ENCODE measurements at regions not wholly inside any gene's neighbourhood (a gene's known extent, or its start where the extent isn't known, plus 50 kb on each side); places are given as distances from the start of the nearest gene placed in this dataset.

DNA sequence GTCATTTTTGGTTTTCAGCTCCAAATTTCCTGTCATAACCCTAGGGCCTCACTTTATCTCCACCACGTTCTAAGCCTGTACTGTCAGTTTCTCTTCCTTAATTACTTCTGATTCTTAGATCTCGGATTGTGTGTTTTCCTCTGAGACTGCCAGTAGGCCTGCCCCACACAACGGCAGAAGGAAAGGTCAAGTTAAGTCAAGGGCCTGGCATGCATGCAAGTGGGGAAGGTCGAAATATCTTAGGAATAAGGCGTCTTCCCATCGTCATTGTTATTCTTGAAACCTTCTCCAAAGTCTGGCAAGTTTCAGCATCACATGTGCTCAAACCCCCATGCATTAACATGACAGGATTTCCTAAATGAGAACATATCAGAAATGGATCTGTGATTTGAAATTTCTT, 203.5 kb upstream of the TSHZ2 start:
- DNase-seq: no peak

DNA sequence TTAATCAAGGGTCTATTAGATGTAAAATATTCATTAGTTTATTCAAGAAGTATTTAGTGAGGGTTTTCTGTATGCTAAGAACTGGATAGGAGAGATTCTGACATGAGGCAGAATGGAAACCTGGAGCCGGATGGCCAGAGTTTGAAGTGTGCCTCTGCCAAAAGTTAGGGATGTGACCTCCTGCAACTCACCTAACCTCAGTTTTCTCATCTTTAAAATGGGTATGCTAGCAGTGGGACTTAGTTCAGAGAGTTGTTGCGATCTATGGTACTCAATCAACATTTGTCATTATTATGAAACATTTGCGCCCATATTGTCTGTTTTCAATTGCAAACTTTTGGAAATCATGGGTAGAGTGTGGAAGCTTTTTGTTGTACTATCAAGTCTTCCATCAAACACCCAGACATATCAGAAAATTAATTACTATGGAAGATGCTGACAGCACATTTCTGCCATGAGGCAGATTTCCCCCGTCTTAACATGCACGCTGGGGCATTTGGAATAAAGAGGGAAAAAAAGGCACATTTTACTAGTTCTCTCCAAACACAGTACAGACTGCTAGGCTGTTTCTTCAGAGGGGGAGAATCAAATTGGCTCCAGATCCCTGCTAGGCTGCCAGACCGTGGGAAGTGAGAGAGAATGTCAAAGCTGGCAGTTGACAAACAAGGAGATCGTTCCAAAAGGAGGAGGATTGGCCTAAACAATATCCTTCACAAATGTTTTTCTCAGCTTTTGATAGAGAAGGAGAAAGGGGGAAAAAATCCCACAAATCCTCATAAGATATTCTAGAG, 205.3 kb upstream of the TSHZ2 start:
- DNase-seq: no peak

DNA sequence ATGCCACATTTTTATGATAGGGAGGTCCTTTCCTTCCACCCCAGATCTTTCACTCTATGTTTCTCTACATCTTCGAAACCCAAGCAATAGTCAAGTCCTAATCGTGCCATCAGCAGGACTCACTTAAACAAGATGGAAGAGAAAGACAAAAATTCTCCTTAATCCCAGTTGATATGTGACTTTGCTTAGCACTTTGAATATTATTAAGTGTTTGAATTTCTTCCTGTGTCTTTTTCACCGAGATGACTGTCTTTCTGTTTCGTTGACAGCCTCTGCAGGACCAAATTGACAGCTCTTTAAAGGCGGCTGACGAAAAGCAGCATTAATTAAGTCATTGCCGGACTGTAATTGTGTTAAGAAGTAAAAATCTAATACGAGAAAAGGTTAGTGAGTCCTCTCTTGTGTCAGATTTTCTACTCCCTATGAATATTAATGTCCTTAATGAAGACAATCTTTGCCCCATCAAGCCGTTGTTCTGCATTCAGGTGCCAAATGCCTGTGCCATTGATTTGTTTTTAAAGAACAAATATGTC, 208.8 kb upstream of the TSHZ2 start:
- DNase-seq: no peak

DNA sequence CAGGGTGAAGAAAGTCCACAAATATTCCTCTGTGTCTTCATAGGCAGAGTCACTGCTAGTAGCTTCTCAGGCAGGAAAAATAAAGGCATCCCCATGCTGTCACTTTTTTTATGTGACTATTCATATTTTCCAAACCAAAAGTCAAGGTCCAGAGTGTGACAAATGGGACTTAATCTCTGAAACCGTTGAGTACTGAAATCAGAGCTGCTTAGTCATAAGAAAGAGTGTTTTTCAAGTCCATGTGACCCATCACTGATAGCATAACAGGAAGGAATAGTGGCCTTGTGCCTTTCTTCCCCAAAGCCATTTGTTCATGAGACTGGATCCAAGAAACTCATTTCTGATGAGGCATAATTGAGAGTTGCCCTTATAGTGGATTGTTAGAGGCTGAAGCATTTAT, 210.3 kb upstream of the TSHZ2 start:
- peak; percentile 20 for DNase-seq

DNA sequence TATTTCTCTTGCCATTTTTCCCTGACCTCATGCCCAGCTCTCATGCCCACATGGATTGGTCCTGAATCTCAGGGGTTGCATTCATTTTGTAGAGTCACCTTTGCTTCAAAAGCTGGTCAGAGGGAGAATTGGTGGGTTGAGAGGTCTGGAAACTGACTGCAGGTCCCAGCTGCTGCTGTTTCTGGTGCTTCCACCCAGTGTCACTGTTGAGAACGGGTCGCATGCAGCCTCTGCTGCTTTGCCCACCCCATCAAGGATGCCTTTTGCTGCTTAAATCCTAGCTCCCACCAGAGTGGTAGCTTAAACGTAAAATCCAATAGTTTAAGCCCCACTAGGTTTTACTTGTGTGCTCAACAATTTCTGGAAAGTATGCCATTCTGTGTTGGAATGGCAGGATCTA, 211.4 kb upstream of the TSHZ2 start:
- DNase-seq: no peak

DNA sequence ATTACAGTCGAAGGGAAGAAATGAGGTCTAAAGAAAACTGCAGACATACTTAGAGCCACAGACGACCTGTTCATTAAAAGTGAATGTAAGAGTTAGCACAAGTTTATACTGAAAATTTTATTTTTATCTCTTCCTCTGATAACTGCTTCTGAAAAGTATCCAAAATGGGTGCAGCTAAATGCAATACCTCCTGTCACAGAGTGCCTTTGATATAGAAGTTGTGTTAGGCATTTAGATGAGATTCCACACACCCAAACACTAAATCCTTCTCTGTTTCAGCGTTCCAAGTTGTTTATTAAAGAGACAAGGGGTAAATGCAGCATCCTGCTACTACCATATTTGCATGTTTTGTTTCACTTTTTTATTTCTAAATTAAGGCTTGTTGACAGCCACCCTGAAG, 214.7 kb upstream of the TSHZ2 start:
- no peak for DNase-seq

DNA sequence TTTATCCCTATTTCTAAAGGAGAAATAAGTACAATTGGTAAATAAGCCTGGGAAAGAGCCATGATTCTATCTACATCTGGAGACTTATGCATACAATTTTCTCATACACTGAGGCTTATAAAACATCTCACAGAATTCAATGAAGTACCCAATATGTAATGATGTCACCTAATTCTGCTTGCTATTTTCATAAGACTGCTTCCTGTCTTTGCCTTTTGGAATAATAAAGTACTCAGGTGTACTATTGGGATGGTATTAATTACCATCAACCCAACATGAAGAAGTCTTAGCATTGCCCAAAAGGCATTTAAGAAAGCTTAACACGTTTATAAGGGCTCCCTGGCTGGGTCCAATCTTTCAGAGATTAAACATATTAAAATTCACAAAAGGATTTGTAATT, 216.4 kb upstream of the TSHZ2 start:
- no peak for DNase-seq

DNA sequence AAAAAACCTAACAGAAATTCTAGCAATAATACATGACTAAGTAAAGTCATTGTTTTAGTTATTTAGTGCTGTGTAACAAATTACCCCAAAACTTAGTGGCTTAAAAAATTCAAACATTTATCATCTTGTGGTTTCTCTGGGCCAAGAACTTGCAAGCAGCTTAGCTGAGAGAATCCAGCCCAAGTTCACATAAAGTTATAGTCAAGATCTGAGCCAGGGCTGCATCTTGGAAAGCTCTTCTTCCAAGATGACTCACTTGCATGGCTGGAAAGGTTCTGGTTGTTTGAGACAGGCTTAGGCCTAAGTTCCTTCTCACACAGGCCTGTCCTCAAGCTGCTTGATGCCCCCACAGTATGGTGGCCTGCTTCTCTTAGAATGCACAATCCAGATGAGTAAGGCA, 217.8 kb upstream of the TSHZ2 start:
- peak; percentile 43 for DNase-seq

DNA sequence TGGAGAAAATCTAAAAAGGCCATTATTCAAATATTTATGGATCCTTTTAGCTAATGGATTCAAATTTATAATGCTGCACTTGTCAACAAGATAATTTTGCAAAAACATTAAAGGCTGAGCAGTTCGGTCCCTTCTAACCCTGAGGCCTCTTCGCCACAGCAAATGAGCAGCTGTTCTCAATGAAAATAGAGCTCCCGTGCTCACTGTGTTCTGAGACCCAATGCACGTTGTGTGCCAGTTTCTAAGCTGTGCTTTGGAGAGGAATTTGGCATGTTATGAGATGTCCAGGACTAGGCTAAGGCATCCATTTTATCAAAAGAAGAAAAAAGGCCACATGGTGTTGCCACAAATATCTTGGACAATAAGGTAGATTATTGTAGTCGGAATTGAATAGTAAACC, 220.1 kb upstream of the TSHZ2 start:
- no peak for DNase-seq

DNA sequence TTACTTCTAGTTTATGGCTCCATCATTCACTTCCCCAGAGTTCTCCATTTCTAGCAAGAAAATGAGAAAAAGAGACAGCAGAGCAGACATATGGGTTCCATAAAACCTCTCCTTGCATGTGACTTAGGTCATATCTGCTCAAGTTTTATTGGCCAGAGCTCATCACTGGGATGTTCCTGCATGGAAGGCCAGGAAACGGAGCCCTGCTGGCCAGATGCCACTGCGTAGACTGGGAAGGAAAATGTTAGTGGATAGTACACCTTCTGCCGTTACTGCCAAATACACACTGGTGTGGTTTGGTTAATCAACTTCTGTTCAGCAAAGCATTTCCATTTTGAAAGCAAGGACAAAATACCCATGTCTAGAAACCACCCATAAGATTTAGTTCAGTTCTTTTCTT, 220.6 kb upstream of the TSHZ2 start:
- no peak for DNase-seq

DNA sequence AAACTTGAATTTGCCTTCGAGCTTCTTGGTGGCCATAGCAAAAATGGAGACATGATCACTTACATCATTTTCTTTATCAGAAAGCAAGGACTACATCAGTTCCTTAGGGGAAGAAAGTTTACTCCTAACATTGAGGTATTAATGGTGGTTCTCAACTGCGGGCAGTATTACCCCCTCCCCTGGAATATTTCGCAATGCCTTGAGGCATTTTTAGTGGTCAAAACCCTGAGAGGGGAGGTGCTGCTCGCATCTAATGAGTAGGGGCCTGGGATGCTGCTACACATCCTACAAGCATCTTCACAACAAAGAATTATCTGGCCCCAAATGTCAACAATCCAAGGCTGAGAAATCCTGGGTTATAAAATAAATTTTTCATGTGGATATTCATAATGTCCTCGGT, 222.2 kb upstream of the TSHZ2 start:
- no peak for DNase-seq

DNA sequence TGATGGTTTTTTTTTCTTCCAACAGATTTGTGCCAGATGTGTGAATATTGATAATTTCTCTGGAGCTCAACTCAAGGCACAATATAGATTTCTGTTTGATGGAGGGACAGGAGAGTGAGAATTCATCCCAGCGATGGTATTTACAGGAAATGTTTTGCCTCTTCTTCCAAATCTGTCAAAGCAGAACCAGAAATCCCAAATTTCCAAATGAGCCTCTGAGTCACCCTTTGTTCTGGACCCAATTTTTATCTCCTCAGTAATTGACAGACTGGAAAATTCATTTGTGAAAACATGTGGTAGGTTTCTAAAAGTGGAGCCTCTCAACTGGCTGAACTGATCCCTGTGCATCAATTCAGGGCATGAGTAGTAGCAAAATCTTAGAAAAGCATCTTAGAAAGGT, 223.2 kb upstream of the TSHZ2 start:
- peak; percentile 9 for DNase-seq

DNA sequence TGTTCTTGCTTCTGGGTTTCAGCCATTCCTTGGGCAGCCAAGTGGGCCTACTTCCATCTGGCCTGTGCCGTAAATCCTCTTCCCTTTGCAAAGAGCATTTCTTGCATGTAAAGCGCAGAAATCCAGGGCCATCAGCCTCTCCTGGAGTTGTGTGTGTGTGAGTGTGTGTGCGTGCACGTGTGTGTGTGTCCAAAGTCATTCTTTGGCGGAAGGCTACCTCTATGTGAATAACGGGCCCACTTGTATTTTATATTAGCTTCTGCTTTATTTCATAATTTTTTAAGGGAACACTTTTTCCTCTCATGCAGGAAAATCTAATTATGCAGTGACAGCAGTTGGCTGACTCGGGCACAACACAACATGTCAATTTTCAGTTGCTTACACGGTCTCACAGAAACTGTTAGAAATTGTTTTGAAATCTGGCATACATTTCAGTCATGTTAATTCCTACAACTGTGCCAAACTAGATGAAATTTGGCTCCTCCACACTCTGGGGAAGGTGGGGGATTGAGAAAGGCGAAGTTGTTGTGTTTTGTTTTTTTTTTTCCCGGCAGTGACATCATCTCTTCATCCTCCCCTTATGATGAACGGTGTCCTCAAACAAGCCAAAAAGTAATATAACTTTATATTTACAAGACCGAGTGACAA, 223.7 kb upstream of the TSHZ2 start:
- peak; percentile 22 for DNase-seq

DNA sequence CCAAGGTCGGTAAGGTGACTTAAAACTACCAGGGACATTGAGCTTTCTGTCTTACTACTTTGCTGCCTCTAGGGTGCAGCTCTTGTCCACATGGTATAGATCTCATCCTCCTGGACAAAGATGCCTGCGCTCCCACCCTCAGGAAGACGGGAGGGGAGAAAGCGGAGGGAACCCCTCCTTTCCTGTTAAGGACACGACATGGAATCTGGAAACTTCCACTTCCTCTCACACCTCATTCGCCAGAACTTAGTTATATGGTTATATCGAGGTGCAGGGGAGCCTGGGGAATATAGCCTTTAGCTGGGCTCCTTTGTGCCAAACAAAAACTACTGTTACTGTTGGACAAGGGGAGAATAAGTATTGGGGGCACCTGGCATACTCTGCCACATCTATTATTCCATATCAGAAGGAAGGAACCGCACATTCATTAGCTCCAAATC, 224.3 kb upstream of the TSHZ2 start:
- peak; percentile 31 for DNase-seq

DNA sequence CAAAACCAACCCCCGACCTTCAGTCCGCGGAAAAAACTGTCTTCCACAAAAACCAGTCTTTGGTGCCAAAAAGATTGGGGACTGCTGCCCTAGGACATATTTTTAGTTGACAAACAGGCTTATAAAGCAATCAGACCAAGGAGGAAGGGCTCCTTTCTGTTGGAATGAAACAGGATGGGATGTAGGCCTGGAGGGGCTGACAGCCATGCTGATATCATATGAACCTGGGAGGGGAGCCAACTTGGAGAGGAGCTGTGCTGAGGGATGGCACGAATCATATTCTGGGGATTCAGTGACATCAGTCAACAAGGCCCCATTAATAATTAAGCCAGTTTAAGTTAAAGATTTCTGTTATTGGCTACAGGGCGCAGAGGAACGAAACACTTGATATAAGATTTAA, 225.4 kb upstream of the TSHZ2 start:
- DNase-seq: peak; percentile 34

DNA sequence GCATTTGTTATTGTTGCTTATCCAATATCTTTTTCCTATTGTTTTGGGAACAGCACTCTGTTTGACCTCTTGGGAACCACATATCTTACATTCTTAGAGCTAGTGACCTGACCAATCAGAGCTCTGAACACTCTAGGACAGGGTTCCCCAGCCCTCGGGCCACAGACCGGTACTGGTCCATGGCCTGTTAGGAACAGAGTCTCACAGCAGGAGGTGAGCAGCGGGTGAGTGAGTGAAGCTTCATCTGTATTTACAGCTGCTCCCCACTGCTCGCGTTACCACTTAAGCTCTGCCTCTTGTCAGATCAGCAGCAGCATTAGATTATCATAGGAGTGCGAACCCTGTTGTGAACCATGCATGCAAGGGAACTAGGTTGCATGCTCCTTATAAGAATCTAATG, 226.0 kb upstream of the TSHZ2 start:
- no peak for DNase-seq

DNA sequence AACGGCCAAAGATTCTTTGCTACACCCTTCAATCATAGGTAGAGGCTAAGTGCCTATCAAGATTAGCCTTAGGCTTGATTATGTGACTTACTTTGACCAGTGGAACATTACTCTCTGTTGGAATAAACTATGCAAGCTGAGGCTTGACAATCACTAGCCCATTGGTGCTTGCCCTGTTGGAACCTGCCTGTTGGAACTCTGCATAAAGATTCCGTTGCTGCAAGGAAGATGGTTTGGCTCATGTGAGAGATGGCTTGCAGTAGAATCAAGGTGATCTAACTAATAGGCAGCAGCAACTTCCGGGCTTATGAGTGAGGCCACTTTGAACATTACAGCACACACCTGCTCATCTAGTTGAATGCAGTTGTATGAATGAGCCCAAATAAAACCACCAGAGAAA, 227.7 kb upstream of the TSHZ2 start:
- DNase-seq: no peak

DNA sequence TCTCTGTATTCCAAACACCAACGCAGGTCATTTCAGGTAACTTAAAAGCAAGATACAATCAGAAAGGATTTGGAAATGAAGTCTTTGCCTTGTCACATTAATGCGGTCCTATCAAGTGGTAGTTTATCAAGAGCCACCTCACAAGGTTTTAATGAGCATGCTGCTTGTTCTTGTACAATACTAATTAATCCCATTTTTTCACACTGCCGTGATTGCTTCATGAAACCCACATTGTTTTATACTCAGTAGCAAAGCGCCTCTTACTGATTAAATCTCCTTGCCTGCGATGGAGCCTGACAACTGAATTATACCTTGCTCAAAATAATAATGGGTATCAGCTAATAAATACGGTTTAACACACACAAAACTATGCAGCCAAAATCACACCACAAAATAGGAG, 234.1 kb upstream of the TSHZ2 start:
- DNase-seq: no peak

DNA sequence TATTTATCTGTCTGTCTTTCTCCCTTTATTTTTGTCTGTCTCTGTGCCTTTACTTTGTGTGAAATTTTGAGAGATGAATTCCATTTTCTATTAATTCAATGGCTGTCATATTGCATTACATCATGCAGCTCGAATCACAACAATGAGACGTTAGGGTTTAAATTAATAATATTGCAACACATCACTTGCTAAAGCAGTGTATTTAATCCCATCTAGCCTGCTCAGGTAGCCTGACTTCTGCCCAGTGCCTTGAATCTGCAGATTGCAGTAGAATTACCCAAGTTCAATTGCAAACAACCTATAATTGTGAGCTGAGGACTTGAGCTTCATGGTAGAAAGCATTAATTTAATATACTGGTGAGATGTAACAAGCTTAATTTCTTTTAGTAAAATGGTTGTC, 235.7 kb upstream of the TSHZ2 start:
- no peak for DNase-seq

DNA sequence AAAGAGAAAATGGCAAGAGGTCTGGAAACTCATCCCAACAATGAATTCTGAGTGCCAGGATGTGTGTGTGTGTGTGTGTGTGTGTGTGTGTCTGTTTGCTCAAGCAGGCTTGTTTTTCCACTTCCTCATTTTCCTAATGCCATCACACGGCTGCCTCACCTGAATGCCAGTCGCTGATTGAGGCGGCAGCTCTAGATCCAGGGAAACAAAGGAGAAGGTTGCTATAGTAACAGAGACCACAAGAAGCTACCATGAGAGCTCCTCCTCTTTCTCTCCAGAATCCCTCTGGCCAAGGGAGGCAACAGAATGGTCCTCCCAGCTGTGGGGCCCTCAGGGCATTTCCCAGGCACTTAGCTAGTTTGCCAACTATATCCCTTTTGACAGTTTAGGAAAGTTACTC, 241.1 kb upstream of the TSHZ2 start:
- DNase-seq: no peak

DNA sequence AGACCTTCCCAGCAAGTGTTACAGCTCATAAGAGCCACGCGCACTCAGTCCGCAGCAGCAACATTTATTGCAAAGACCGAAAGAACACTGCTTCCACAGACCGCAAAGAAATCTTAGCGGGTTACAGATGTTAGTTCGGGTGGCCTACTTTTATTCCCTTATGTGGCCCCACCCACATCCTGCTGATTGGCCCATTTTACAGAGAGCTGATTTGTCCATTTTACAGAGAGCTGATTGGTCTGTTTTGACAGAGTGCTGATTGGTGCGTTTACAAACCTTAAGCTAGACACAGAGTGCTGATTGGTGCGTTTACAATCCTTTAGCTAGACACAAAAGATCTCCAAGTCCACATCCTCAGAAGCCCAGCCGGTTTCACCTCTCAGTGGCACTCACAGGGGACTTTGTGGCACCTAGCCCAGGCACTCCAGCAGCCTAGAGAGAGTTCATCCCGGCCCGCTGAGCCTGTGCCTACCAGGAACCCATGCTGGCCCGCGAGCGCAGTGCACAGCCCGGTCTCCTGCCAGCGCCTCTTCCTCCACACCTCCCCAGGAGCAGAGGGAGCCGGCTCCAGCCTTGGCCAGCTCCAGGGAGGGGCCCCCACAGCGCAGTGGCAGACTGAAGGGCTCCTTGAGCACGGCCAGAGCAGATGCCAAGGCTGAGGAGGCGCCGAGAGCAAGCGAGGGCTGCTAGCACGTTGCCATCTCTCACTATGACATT, 244.3 kb upstream of the TSHZ2 start:
- DNase-seq: no peak

DNA sequence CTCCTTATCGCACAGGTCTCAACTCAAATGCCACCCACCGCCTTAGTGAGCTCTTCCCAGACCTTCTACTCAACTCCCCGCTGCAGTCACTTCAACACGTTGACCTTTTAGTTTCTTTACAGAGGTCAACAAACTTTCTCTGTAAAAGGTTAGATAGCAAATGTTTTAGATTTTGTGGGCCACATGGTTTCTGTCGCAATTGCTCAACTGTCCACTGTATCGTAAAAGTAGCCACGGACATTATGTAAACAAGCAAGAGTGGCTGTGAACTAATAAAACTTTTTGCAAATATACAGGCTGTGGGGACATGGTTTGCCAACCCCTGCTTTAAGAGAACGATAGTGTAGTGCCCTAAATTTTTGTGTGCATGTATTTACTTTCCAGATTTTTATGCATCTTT, 247.6 kb upstream of the TSHZ2 start:
- no peak for DNase-seq

DNA sequence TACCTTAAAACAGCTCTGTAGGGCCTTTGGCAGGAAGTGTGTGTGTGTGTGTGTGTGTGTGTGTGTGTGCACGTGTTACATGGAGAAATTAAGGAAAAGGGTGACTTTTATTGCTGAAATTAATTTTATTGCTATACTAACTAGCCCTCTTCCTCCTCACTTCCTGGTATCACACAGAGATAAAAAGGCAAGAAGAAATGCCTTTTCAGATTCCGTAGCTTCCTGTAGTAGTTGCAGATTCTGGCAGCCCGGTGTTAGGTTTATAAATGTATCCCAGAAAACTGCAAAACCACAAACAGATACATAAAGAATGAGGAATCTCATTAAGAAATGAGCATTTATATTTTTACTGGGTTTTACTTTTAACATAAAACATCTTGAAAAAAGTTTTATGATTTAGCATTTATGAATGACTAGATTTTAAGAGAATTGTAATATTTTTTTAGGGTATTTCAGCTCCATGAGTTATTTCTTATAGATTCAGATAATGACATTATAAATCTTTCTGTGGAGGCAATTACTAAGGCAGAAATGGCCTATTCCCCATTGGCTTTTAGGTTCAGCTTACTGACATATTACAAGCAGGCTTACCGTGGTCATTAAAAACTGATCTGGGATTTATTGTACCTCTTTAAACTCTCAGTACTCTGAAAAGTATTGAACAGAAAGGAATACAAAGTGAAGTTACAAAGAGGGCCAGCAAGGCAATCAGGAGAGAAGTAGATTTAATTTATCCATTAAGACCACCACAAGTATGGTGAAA, 249.1 kb upstream of the TSHZ2 start:
- DNase-seq: peak; percentile 8

Measured in fibroblast of skin of right biceps (primary cell).